SK-N-SH (cell line): ENCODE measurements at regions not wholly inside any gene's neighbourhood (a gene's known extent, or its start where the extent isn't known, plus 50 kb on each side); places are given as distances from the start of the nearest gene placed in this dataset.

ENCODE experiments used
- EP300 ChIP-seq, 2 experiments: IDR thresholded peaks; 2 replicates each; pipeline versions ENCODE4 v1.4.0 to v1.6.1; 2012; ENCODE audit warnings: borderline replicate concordance in 1 of 2, low read depth in 1 of 2, low read length in 1 of 2
- MEF2A ChIP-seq: IDR thresholded peaks from 2 replicates; pipeline ENCODE4 v1.4.0; 2012; ENCODE audit warnings: low read depth, borderline replicate concordance
- NFIC ChIP-seq: IDR thresholded peaks from 2 replicates; pipeline ENCODE4 v1.4.0; 2012; ENCODE audit warnings: borderline replicate concordance
- RCOR1 ChIP-seq: fragments of 150-350 bp; IDR thresholded peaks from 2 replicates; pipeline ENCODE4 v1.6.1; 2017; ENCODE audit warnings: antibody characterized with exemption, low read length
- SMC3 ChIP-seq: IDR thresholded peaks from 2 replicates; pipeline ENCODE4 v1.6.1; 2012; ENCODE audit warnings: low read depth, low read length, improper control_type of control experiment
- TAF1 ChIP-seq: IDR thresholded peaks from 2 replicates; pipeline ENCODE4 v1.6.1; 2012; ENCODE audit warnings: low read depth, mild to moderate bottlenecking, low read length, moderate library complexity, borderline replicate concordance
- TCF12 ChIP-seq: IDR thresholded peaks from 2 replicates; pipeline ENCODE4 v1.4.0; 2012
- TF ChIP-seq, protein P1 (sequence below): fragments of 200-600 bp; sonication (generic); IDR thresholded peaks from 2 replicates; pipeline ENCODE4 v1.6.1; 2017; ENCODE audit warnings: antibody characterized with exemption, mild to moderate bottlenecking, moderate library complexity
- TF ChIP-seq, protein P2 (sequence below): IDR thresholded peaks from 2 replicates; pipeline ENCODE4 v1.4.0; 2012; ENCODE audit warnings: low read depth
- TF ChIP-seq, protein P3 (sequence below): fragments of 150-350 bp; IDR thresholded peaks from 2 replicates; pipeline ENCODE4 v1.6.1; 2017; ENCODE audit warnings: antibody characterized with exemption, low read length, low read depth, borderline replicate concordance

DNA sequence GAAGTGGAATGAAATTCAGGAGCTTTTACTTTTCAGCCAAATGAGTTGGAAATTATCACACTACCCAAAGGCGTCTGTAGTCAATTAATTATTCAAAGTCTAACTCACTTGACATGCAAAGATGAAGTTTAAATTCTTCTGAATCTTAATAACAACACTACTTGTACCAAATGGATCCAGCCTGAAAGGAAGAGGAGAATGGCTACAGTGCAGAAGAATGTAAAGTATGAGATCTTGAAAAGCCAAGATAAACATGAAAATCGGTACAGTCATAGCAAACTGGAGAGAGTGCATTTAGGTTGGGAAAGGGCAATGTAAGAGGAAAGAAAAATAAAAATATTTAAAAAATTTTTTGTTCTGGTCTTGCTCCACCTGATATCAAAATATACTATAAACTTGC, 195.5 kb downstream of the SIM1 start:
- TF ChIP-seq MEF2A (no peak), NFIC (peak; percentile 92), EP300 (IDR thresholded peaks at IDR 0.05; ENCODE audit: borderline replicate concordance in 1 of 2, low read depth in 1 of 2, low read length in 1 of 2) (peak in 1 of 2 experiments; percentile 75; a peak in 2 of 4 replicates), TAF1 (no peak), SMC3 (no peak), RCOR1 (no peak), TCF12 (peak; percentile 70)
- TF ChIP-seq, protein P1, sequence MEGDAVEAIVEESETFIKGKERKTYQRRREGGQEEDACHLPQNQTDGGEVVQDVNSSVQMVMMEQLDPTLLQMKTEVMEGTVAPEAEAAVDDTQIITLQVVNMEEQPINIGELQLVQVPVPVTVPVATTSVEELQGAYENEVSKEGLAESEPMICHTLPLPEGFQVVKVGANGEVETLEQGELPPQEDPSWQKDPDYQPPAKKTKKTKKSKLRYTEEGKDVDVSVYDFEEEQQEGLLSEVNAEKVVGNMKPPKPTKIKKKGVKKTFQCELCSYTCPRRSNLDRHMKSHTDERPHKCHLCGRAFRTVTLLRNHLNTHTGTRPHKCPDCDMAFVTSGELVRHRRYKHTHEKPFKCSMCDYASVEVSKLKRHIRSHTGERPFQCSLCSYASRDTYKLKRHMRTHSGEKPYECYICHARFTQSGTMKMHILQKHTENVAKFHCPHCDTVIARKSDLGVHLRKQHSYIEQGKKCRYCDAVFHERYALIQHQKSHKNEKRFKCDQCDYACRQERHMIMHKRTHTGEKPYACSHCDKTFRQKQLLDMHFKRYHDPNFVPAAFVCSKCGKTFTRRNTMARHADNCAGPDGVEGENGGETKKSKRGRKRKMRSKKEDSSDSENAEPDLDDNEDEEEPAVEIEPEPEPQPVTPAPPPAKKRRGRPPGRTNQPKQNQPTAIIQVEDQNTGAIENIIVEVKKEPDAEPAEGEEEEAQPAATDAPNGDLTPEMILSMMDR = no peak
- TF ChIP-seq, protein P2, sequence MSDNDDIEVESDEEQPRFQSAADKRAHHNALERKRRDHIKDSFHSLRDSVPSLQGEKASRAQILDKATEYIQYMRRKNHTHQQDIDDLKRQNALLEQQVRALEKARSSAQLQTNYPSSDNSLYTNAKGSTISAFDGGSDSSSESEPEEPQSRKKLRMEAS = no peak
- TF ChIP-seq, protein P3, sequence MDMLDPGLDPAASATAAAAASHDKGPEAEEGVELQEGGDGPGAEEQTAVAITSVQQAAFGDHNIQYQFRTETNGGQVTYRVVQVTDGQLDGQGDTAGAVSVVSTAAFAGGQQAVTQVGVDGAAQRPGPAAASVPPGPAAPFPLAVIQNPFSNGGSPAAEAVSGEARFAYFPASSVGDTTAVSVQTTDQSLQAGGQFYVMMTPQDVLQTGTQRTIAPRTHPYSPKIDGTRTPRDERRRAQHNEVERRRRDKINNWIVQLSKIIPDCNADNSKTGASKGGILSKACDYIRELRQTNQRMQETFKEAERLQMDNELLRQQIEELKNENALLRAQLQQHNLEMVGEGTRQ = no peak
